HCT116 (cell line): ENCODE measurements at regions not wholly inside any gene's neighbourhood (a gene's known extent, or its start where the extent isn't known, plus 50 kb on each side); places are given as distances from the start of the nearest gene placed in this dataset.

Source experiments
- ATAC-seq: fragments of 200-7000 bp; cut with Tn5 transposase; 2 replicates; pipeline ENCODE4 v1.9.1; 2020; ENCODE audit warnings: mild to moderate bottlenecking, moderate library complexity
- BruUV-seq: library from RNA; stranded (reverse); fragments of 400-500 nt; replicated peaks from 2 replicates; lab custom pipeline; 2021; lab: Mats Ljungman, UMichigan
- CTCF ChIA-PET: fragments of 300-600 bp; sonication (Branson Sonifier 250); formaldehyde crosslinking; loops from one replicate; lab custom pipeline; 2021; ENCODE audit warnings: antibody characterized with exemption; lab: Charles Lee
- POLR2A ChIA-PET: fragments of 300-600, 350-600 bp; sonication (Branson Sonifier 250); formaldehyde crosslinking; loops from one replicate; lab custom pipeline; 2021; ENCODE audit warnings: antibody characterized with exemption; lab: Charles Lee
- RAD21 ChIA-PET, 2 experiments: fragments of 300-600 bp; sonication (Branson Sonifier 250); formaldehyde crosslinking; loops; one replicate each; lab custom pipeline; 2023; ENCODE audit warnings: low total read pairs in 2 of 2; ENCODE audit not compliant: uncharacterized antibody in 2 of 2, unreplicated experiment in 2 of 2, low non-redundant PET in 1 of 2; lab: Charles Lee
- DNase-seq: peaks from one replicate; pipeline ENCODE4 v3.0.0-alpha.2; 2010; ENCODE audit warnings: low read depth, low spot score
- H2AFZ ChIP-seq: fragments of 200-600 bp; shearing (Covaris generic), sonication (generic); 2 replicates; pipeline ENCODE4 v1.6.1; 2017; ENCODE audit warnings: low read depth, mixed run types, mixed read lengths, antibody characterized with exemption, low read length; ENCODE audit not compliant: poor library complexity, severe bottlenecking
- H3K27ac ChIP-seq: 2 replicates; pipeline ENCODE4 v1.5.1; 2012; ENCODE audit warnings: low read depth, low read length
- H3K27me3 ChIP-seq: fragments of 200-600 bp; sonication (generic); 2 replicates; pipeline ENCODE4 v1.6.1; 2016; ENCODE audit warnings: mixed run types, low read length, mixed read lengths; ENCODE audit not compliant: insufficient read depth
- H3K36me3 ChIP-seq, 2 experiments: fragments of 200-500 bp in 1 of 2; fragments of 200-600 bp in 1 of 2; sonication (Bioruptor generic) in 1 of 2; sonication (generic) in 1 of 2; 2 replicates each; pipeline versions ENCODE4 v1.5.1 to v1.6.1; 2014 to 2016; ENCODE audit warnings: low read length in 2 of 2, inconsistent platforms in 1 of 2, mixed read lengths in 1 of 2, mixed run types in 1 of 2; ENCODE audit not compliant: insufficient read depth in 2 of 2, control insufficient read depth in 1 of 2
- H3K4me1 ChIP-seq, 2 experiments: fragments of 200-600 bp in 1 of 2; sonication (generic) in 1 of 2; 2 replicates each; pipeline versions ENCODE4 v1.5.1 to v1.6.1; 2012 to 2017; ENCODE audit warnings: low read length in 2 of 2, inconsistent platforms in 1 of 2, mild to moderate bottlenecking in 1 of 2, mixed read lengths in 1 of 2, mixed run types in 1 of 2, moderate library complexity in 1 of 2; ENCODE audit not compliant: insufficient read depth in 2 of 2, control insufficient read depth in 1 of 2
- H3K4me2 ChIP-seq: fragments of 200-600 bp; sonication (generic); 2 replicates; pipeline ENCODE4 v1.6.1; 2017; ENCODE audit warnings: mixed run types, low read length, mixed read lengths
- H3K4me3 ChIP-seq, 2 experiments: fragments of 200-600 bp in 1 of 2; sonication (generic) in 1 of 2; replicated peaks in 1 of 2; 2 replicates each; pipeline ENCODE4 v1.5.1; 2011 to 2016; ENCODE audit warnings: low read length in 2 of 2, control low read depth in 1 of 2, low read depth in 1 of 2, mild to moderate bottlenecking in 1 of 2, mixed read lengths in 1 of 2, mixed run types in 1 of 2
- H3K79me2 ChIP-seq: fragments of 200-600 bp; sonication (generic); 2 replicates; pipeline ENCODE4 v1.6.1; 2017; ENCODE audit warnings: mild to moderate bottlenecking, mixed run types, low read length, moderate library complexity, mixed read lengths; ENCODE audit not compliant: insufficient read depth
- H3K9ac ChIP-seq: fragments of 200-600 bp; sonication (generic); 2 replicates; pipeline ENCODE4 v1.6.1; 2016; ENCODE audit warnings: low read length, mixed read lengths
- H3K9me2 ChIP-seq: fragments of 200-600 bp; sonication (generic), shearing (Covaris generic); 2 replicates; pipeline ENCODE4 v1.6.1; 2017; ENCODE audit warnings: mixed run types, mild to moderate bottlenecking, moderate library complexity; ENCODE audit not compliant: insufficient read depth
- H3K9me3 ChIP-seq, 2 experiments: fragments of 200-500 bp in 1 of 2; fragments of 200-600 bp in 1 of 2; sonication (Bioruptor generic) in 1 of 2; sonication (generic) in 1 of 2; 2 replicates each; pipeline ENCODE4 v1.6.1; 2014 to 2017; ENCODE audit warnings: low read length in 2 of 2, mixed read lengths in 2 of 2, inconsistent platforms in 1 of 2, low read depth in 1 of 2, mild to moderate bottlenecking in 1 of 2, mixed run types in 1 of 2, moderate library complexity in 1 of 2; ENCODE audit not compliant: control insufficient read depth in 1 of 2, insufficient read depth in 1 of 2
- H4K20me1 ChIP-seq: fragments of 200-600 bp; sonication (generic), shearing (Covaris generic); 2 replicates; pipeline ENCODE4 v1.6.1; 2017; ENCODE audit warnings: mixed run types, mild to moderate bottlenecking, moderate library complexity; ENCODE audit not compliant: insufficient read depth
- ATF3 ChIP-seq: IDR thresholded peaks from 2 replicates; pipeline ENCODE4 v1.6.1; 2012
- CBX3 ChIP-seq: IDR thresholded peaks from 2 replicates; pipeline ENCODE4 v1.6.1; 2012; ENCODE audit warnings: low read depth
- CEBPB ChIP-seq: IDR thresholded peaks from 2 replicates; pipeline ENCODE4 v1.6.1; 2012; ENCODE audit warnings: low read depth
- CTCF ChIP-seq, 3 experiments: fragments of 200-600 bp in 1 of 3; sonication (generic) in 1 of 3; IDR thresholded peaks in 2 of 3; conservative IDR thresholded peaks in 1 of 3; 2 replicates each; pipeline ENCODE4 v1.5.1; 2012 to 2017; ENCODE audit warnings: low read depth in 2 of 3, low read length in 2 of 3, antibody characterized with exemption in 1 of 3, borderline replicate concordance in 1 of 3, control low read depth in 1 of 3, mild to moderate bottlenecking in 1 of 3, mixed read lengths in 1 of 3, mixed run types in 1 of 3, moderate library complexity in 1 of 3; ENCODE audit not compliant: insufficient read depth in 1 of 3
- ELF1 ChIP-seq: IDR thresholded peaks from 2 replicates; pipeline ENCODE4 v1.6.1; 2012; ENCODE audit warnings: low read depth, borderline replicate concordance
- EZH2 ChIP-seq: fragments of 200-600 bp; sonication (generic); IDR thresholded peaks from 2 replicates; pipeline ENCODE4 v1.6.1; 2017; ENCODE audit warnings: antibody characterized with exemption, mixed run types
- POLR2A ChIP-seq: IDR thresholded peaks from 2 replicates; pipeline ENCODE4 v1.7.0; 2011; ENCODE audit warnings: borderline replicate concordance; ENCODE audit not compliant: insufficient read depth, insufficient read length; ENCODE audit errors: extremely low read depth
- RAD21 ChIP-seq: IDR thresholded peaks from 2 replicates; pipeline ENCODE4 v1.6.1; 2012; ENCODE audit warnings: low read depth, mild to moderate bottlenecking
- SIN3A ChIP-seq: IDR thresholded peaks from 2 replicates; pipeline ENCODE4 v1.6.1; 2012; ENCODE audit warnings: low read depth
- SP1 ChIP-seq: IDR thresholded peaks from 2 replicates; pipeline ENCODE4 v1.6.1; 2012; ENCODE audit warnings: low read depth
- SRF ChIP-seq: IDR thresholded peaks from 2 replicates; pipeline ENCODE4 v1.6.1; 2012; ENCODE audit warnings: low read depth
- TCF7L2 ChIP-seq: IDR thresholded peaks from 2 replicates; pipeline ENCODE4 v1.7.0; 2011; ENCODE audit warnings: borderline replicate concordance, inconsistent platforms; ENCODE audit not compliant: insufficient read depth, insufficient read length; ENCODE audit errors: extremely low read depth
- YY1 ChIP-seq: IDR thresholded peaks from 2 replicates; pipeline ENCODE4 v1.6.1; 2011; ENCODE audit warnings: low read length, low read depth, moderate library complexity, mild to moderate bottlenecking; ENCODE audit not compliant: insufficient replicate concordance; ENCODE audit errors: extremely low read depth
- ZFX ChIP-seq: fragments of 450-650 bp; IDR thresholded peaks from 2 replicates; pipeline ENCODE4 v1.6.1; 2017
- intact Hi-C: fragments of 100-400 bp; cut with micrococcal nuclease; formaldehyde crosslinking; loops from 2 replicates; pipeline ENCODE4 v1.10.0; 2022
- TF ChIP-seq, protein P1 (sequence below): IDR thresholded peaks from 2 replicates; pipeline ENCODE4 v1.6.1; 2012

- intact Hi-C loops = no loop called here
- no peaks in the 10 kb centered on the region for H3K4me1 ChIP-seq
- BruUV-seq = no TSS peak
- no peaks in the 10 kb centered on the region for H3K27me3 ChIP-seq
- H3K9me2 ChIP-seq = no peaks in the 10 kb centered on the region
- DNase-seq (no peak), ATAC-seq (no peak)
- POLR2A ChIA-PET = no interaction called here
- H3K27ac ChIP-seq = no peak overlapping the region
- no peaks in the 10 kb centered on the region for H3K36me3 ChIP-seq
- H2AFZ ChIP-seq = no peak overlapping the region
- no peak overlapping the region for H3K4me2 ChIP-seq
- TF ChIP-seq SIN3A = no peak
- TF ChIP-seq, protein P1, sequence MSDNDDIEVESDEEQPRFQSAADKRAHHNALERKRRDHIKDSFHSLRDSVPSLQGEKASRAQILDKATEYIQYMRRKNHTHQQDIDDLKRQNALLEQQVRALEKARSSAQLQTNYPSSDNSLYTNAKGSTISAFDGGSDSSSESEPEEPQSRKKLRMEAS = no peak
- TF ChIP-seq ZFX = no peak
- TF ChIP-seq POLR2A = no peak
- no peak for TF ChIP-seq CTCF (IDR thresholded peaks at IDR 0.05 in 2 of 3, conservative IDR thresholded peaks at IDR 0.05 in 1 of 3; ENCODE audit: borderline replicate concordance in 1 of 3, insufficient read depth in 1 of 3, low read depth in 2 of 3, low read length in 2 of 3)
- TF ChIP-seq SP1 = no peak
- TF ChIP-seq RAD21 = no peak
- TF ChIP-seq YY1 = no peak
- no peak for TF ChIP-seq CEBPB
- no peak for TF ChIP-seq TCF7L2
- no peak for TF ChIP-seq EZH2
- no peak for TF ChIP-seq SRF
- no peak for TF ChIP-seq ELF1
- no peak for TF ChIP-seq CBX3
- no peak for TF ChIP-seq ATF3
- H3K9ac ChIP-seq = no peak overlapping the region
- RAD21 ChIA-PET = no interaction called here
- H3K4me3 ChIP-seq = no peak overlapping the region
- no peaks in the 10 kb centered on the region for H3K9me3 ChIP-seq
- H4K20me1 ChIP-seq = no peaks in the 10 kb centered on the region
- H3K79me2 ChIP-seq = no peaks in the 10 kb centered on the region
- CTCF ChIA-PET = no interaction called here
These were observed 400.8 kb downstream of the REEP3 start for GRCh38 chr10:63921908-63922467.
